ENCODE measurements at regions not wholly inside any gene's neighbourhood (a gene's known extent, or its start where the extent isn't known, plus 50 kb on each side); places are given as distances from the start of the nearest gene placed in this dataset.

- TF ChIP-seq EZH2 (IDR thresholded peaks at IDR 0.05; ENCODE audit: borderline replicate concordance, low read length) (no peak), CTCF (conservative IDR thresholded peaks at IDR 0.05 in 1 of 2, IDR thresholded peaks at IDR 0.05 in 1 of 2; ENCODE audit: extremely low read depth in 1 of 2, insufficient read depth in 1 of 2, low read depth in 1 of 2, low read length in 2 of 2) (no peak)
Observed at GRCh38 chr4:171746418-171746817, 66.8 kb upstream of the GALNTL6 start.

Measured in mammary epithelial cell (primary cell).